ENCODE measurements at regions not wholly inside any gene's neighbourhood (a gene's known extent, or its start where the extent isn't known, plus 50 kb on each side); places are given as distances from the start of the nearest gene placed in this dataset.

GRCh38 chr7:81469153-81469868 is 300.5 kb downstream of the HGF start:
- Histone ChIP-seq H3K79me2 (ENCODE audit: control insufficient read depth, insufficient read depth, low read length) (no peaks in the 10 kb centered on the region), H3K4me3 (replicated peaks in 1 of 4; ENCODE audit: control extremely low read depth in 1 of 4, insufficient read depth in 1 of 4, low read depth in 3 of 4, low read length in 4 of 4) (no peak overlapping the region), H3K36me3 (ENCODE audit: control insufficient read depth, insufficient read depth, low read length) (no peaks in the 10 kb centered on the region), H3K9me3 (ENCODE audit: control insufficient read depth, insufficient read depth, low read depth, low read length) (no peaks in the 10 kb centered on the region), H3K4me1 (ENCODE audit: control insufficient read depth, extremely low read depth, insufficient read depth, low read length) (no peaks in the 10 kb centered on the region), H3K4me2 (ENCODE audit: extremely low read depth, insufficient read depth, low read length) (no peak overlapping the region), H2AFZ (ENCODE audit: low read length) (no peak overlapping the region), H3K9ac (ENCODE audit: insufficient read depth, low read length) (no peak overlapping the region), H3K27me3 (ENCODE audit: control insufficient read depth, insufficient read depth, low read length) (no peaks in the 10 kb centered on the region), H4K20me1 (ENCODE audit: control insufficient read depth, extremely low read depth, insufficient read depth, low read length) (no peaks in the 10 kb centered on the region), H3K27ac (ENCODE audit: insufficient read depth, low read length) (no peak overlapping the region)
- no peak for DNase-seq (ENCODE audit: low read depth in 2 of 2)
- TF ChIP-seq CTCF (conservative IDR thresholded peaks at IDR 0.05 in 1 of 2, IDR thresholded peaks at IDR 0.05 in 1 of 2; ENCODE audit: low read depth in 1 of 2, low read length in 2 of 2) (no peak), EZH2 (IDR thresholded peaks at IDR 0.05; ENCODE audit: low read length, missing control alignments) (no peak)

DNA sequence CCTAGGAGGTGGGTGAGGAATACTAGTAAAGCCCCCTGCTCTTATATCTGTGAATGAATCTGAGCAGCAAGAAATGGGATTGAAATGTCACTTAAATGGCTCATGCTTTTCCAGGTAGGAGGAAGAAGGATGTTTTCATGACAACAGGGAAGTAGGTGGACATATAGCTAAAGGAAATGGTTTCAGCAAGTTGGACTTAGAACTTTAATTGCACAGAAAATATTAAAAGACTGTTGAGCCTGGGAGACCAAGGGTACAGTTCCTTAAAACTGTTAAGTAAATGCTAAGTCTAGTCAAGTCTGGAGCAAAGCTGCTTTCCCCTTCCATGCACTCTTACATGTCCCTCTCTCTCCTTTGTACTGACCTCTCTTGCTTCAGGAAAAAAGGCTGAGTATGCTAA is 301.3 kb downstream of the HGF start:
- no peak overlapping the region for H3K27ac ChIP-seq (ENCODE audit: insufficient read depth, low read length)
- H3K79me2 ChIP-seq (ENCODE audit: control insufficient read depth, insufficient read depth, low read length): no peaks in the 10 kb centered on the region
- TF ChIP-seq CTCF (conservative IDR thresholded peaks at IDR 0.05 in 1 of 2, IDR thresholded peaks at IDR 0.05 in 1 of 2; ENCODE audit: low read depth in 1 of 2, low read length in 2 of 2): no peak
- no peak for TF ChIP-seq EZH2 (IDR thresholded peaks at IDR 0.05; ENCODE audit: low read length, missing control alignments)
- no peaks in the 10 kb centered on the region for H3K36me3 ChIP-seq (ENCODE audit: control insufficient read depth, insufficient read depth, low read length)
- no peak overlapping the region for H3K4me2 ChIP-seq (ENCODE audit: extremely low read depth, insufficient read depth, low read length)
- peak overlapping the region; percentile 7 for H2AFZ ChIP-seq (ENCODE audit: low read length)
- no peaks in the 10 kb centered on the region for H3K9me3 ChIP-seq (ENCODE audit: control insufficient read depth, insufficient read depth, low read depth, low read length)
- no peaks in the 10 kb centered on the region for H3K4me1 ChIP-seq (ENCODE audit: control insufficient read depth, extremely low read depth, insufficient read depth, low read length)
- no peaks in the 10 kb centered on the region for H4K20me1 ChIP-seq (ENCODE audit: control insufficient read depth, extremely low read depth, insufficient read depth, low read length)
- H3K4me3 ChIP-seq (replicated peaks in 1 of 4; ENCODE audit: control extremely low read depth in 1 of 4, insufficient read depth in 1 of 4, low read depth in 3 of 4, low read length in 4 of 4): no peak overlapping the region
- DNase-seq (ENCODE audit: low read depth in 2 of 2): no peak
- H3K27me3 ChIP-seq (ENCODE audit: control insufficient read depth, insufficient read depth, low read length): no peaks in the 10 kb centered on the region
- H3K9ac ChIP-seq (ENCODE audit: insufficient read depth, low read length): no peak overlapping the region

DNA sequence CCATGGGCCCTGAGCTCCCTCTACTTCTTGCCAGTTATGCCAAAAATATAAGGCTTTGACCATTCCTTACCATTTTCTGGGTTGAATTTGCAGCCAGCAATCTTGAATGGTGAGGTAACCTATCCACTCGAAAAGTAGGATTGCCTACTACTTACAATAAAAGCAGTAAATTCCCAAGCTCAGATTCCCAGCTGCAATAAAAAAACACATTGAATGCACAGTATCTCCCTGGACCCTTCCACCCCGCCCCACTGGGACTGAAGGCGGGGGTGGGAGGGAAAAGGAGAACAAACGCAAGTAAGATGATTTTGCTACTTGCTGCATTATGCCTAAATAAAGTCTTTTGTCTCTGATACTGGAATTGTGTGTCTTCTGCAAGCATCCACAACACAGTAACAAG is 301.9 kb downstream of the HGF start:
- H3K9ac ChIP-seq (ENCODE audit: insufficient read depth, low read length): no peak overlapping the region
- TF ChIP-seq CTCF (conservative IDR thresholded peaks at IDR 0.05 in 1 of 2, IDR thresholded peaks at IDR 0.05 in 1 of 2; ENCODE audit: low read depth in 1 of 2, low read length in 2 of 2): no peak
- no peaks in the 10 kb centered on the region for H3K79me2 ChIP-seq (ENCODE audit: control insufficient read depth, insufficient read depth, low read length)
- H3K27ac ChIP-seq (ENCODE audit: insufficient read depth, low read length): no peak overlapping the region
- DNase-seq (ENCODE audit: low read depth in 2 of 2): no peak
- no peak overlapping the region for H2AFZ ChIP-seq (ENCODE audit: low read length)
- H3K4me1 ChIP-seq (ENCODE audit: control insufficient read depth, extremely low read depth, insufficient read depth, low read length): peaks cover 2% of the 10 kb centered on the region
- H3K9me3 ChIP-seq (ENCODE audit: control insufficient read depth, insufficient read depth, low read depth, low read length): no peaks in the 10 kb centered on the region
- no peaks in the 10 kb centered on the region for H3K27me3 ChIP-seq (ENCODE audit: control insufficient read depth, insufficient read depth, low read length)
- no peaks in the 10 kb centered on the region for H4K20me1 ChIP-seq (ENCODE audit: control insufficient read depth, extremely low read depth, insufficient read depth, low read length)
- H3K36me3 ChIP-seq (ENCODE audit: control insufficient read depth, insufficient read depth, low read length): no peaks in the 10 kb centered on the region
- no peak overlapping the region for H3K4me2 ChIP-seq (ENCODE audit: extremely low read depth, insufficient read depth, low read length)
- no peak overlapping the region for H3K4me3 ChIP-seq (replicated peaks in 1 of 4; ENCODE audit: control extremely low read depth in 1 of 4, insufficient read depth in 1 of 4, low read depth in 3 of 4, low read length in 4 of 4)

Measured in fibroblast of lung (primary cell).